Tibial nerve (tissue), 4 donors: ENCODE measurements at regions not wholly inside any gene's neighbourhood (a gene's known extent, or its start where the extent isn't known, plus 50 kb on each side); places are given as distances from the start of the nearest gene placed in this dataset.
"Not testable (repeated sequence)": the region's sequence is repeated elsewhere in the genome, so short reads cannot be mapped to it uniquely, and the experiment has no call there.

Source experiments
- DNase-seq, 2 donors: peaks; one replicate each; pipeline ENCODE4 v3.0.0-alpha.2; 2019; ENCODE audit warnings: low spot score in 2 of 2
- H3K27ac ChIP-seq, 4 donors: fragments of 200-600 bp; sonication (generic) in 3 of 4; one replicate each; pipeline ENCODE4 v1.5.1; 2017 to 2019; ENCODE audit warnings: mild to moderate bottlenecking in 1 of 4
- H3K27me3 ChIP-seq, 2 donors: fragments of 200-600 bp; sonication (generic) in 1 of 2; one replicate each; pipeline versions ENCODE4 v1.5.1 to v1.6.0; 2017 to 2019
- H3K36me3 ChIP-seq, 3 donors: fragments of 200-600 bp; sonication (generic); one replicate each; pipeline ENCODE4 v1.5.1; 2018 to 2019
- H3K4me1 ChIP-seq, 4 donors: fragments of 200-600 bp; sonication (generic) in 3 of 4; one replicate each; pipeline ENCODE4 v1.5.1; 2017 to 2019
- H3K4me3 ChIP-seq, 4 donors: fragments of 200-600 bp; sonication (generic) in 3 of 4; one replicate each; pipeline ENCODE4 v1.5.1; 2017 to 2019; ENCODE audit warnings: mild to moderate bottlenecking in 1 of 4, moderate library complexity in 1 of 4
- H3K9me3 ChIP-seq, 4 donors: fragments of 200-600 bp; sonication (generic) in 3 of 4; one replicate each; pipeline ENCODE4 v1.5.1; 2017 to 2019
- EP300 ChIP-seq, 2 donors: sonication (generic); formaldehyde crosslinking; IDR thresholded peaks; one replicate each; pipeline ENCODE4 v1.6.1; 2017; ENCODE audit warnings: antibody characterized with exemption in 2 of 2, mild to moderate bottlenecking in 1 of 2
- POLR2A ChIP-seq, 2 donors: fragments of 450-650 bp; IDR thresholded peaks; one replicate each; pipeline ENCODE4 v1.6.1; 2017; ENCODE audit warnings: antibody characterized with exemption in 2 of 2, mild to moderate bottlenecking in 2 of 2, moderate library complexity in 2 of 2
- WGBS, 2 donors: methylation state at CpG; one replicate each; pipeline ENCODE4 v1.1.5; 2018; 5-methylcytosine and 5-hydroxymethylcytosine counted together
- TF ChIP-seq, protein P1 (sequence below), 5 experiments: fragments of 200-600 bp in 3 of 5; fragments of 450-650 bp in 2 of 5; sonication (generic) in 3 of 5; IDR thresholded peaks; one replicate each; pipeline ENCODE4 v1.5.1; 2016 to 2019; ENCODE audit warnings: antibody characterized with exemption in 5 of 5, mild to moderate bottlenecking in 3 of 5, moderate library complexity in 2 of 5

DNA sequence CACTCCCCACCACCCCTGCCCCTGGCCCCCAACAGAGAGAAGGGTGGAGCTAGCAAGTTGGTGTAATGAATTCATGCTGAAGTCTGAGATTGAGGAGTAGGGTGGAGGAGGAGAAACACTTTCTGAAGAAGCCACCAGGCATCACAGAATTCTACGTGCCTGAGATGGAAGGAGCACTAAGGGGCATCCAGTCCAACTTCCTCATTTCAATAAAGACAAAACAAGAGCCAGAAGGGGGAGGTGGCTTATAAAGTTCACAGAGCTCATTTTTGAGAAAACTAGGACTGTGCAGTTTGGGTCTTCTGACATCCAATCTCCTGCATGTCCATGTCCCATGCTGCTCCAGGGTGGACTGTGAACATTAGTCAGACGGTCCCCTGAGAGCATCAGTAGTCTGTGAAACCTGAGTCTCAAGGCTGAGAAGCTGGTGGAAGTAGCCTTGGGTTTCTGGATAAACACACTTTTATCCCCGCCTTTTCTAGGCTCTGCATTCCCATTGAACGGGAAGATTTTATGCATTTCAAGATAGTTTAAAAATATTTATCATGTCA, 77.7 kb downstream of the TRIM43 start:
- Histone ChIP-seq H3K4me3 (no peak overlapping the region), H3K4me1 (no peaks in the 10 kb centered on the region), H3K36me3 (no peaks in the 10 kb centered on the region), H3K27ac (no peak overlapping the region), H3K27me3 (no peaks in the 10 kb centered on the region), H3K9me3 (no peaks in the 10 kb centered on the region)
- TF ChIP-seq, protein P1, sequence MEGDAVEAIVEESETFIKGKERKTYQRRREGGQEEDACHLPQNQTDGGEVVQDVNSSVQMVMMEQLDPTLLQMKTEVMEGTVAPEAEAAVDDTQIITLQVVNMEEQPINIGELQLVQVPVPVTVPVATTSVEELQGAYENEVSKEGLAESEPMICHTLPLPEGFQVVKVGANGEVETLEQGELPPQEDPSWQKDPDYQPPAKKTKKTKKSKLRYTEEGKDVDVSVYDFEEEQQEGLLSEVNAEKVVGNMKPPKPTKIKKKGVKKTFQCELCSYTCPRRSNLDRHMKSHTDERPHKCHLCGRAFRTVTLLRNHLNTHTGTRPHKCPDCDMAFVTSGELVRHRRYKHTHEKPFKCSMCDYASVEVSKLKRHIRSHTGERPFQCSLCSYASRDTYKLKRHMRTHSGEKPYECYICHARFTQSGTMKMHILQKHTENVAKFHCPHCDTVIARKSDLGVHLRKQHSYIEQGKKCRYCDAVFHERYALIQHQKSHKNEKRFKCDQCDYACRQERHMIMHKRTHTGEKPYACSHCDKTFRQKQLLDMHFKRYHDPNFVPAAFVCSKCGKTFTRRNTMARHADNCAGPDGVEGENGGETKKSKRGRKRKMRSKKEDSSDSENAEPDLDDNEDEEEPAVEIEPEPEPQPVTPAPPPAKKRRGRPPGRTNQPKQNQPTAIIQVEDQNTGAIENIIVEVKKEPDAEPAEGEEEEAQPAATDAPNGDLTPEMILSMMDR (IDR thresholded peaks at IDR 0.05), result no peak
- TF ChIP-seq EP300 (IDR thresholded peaks at IDR 0.05) (no peak), POLR2A (IDR thresholded peaks at IDR 0.05) (no peak)
- WGBS, 2 donors, result 51 to 58% methylated on average over 4 of the region's 4 CpGs
- no peak for DNase-seq

DNA sequence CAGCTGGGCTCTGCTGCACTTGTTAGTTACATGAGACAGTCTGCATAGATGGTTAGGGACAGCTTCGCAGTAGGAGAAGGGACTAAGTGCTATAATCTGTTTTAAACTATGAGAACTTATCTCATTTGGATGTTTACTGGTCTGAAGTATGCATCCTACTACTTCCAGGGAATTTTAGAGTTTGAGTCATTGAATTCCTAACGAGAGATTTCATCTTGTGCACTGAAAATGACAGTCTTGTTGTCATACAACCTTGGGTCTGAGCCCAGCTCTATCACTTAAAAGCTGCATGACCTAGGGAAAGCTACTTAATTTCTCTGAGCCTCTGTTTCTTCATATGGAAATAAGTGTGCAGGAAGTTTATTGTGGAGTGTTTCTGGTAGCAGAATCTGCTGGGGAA, 78.4 kb downstream of the TRIM43 start:
- DNase-seq, result no peak
- 66 to 73% methylated on average over 2 of the region's 2 CpGs for WGBS, 2 donors
- Histone ChIP-seq H3K27me3 (no peaks in the 10 kb centered on the region), H3K4me1 (no peaks in the 10 kb centered on the region), H3K4me3 (no peak overlapping the region), H3K27ac (no peak overlapping the region), H3K9me3 (no peaks in the 10 kb centered on the region), H3K36me3 (no peaks in the 10 kb centered on the region)
- TF ChIP-seq POLR2A (IDR thresholded peaks at IDR 0.05), result no peak
- TF ChIP-seq, protein P1 (IDR thresholded peaks at IDR 0.05), result no peak
- no peak for TF ChIP-seq EP300 (IDR thresholded peaks at IDR 0.05)

DNA sequence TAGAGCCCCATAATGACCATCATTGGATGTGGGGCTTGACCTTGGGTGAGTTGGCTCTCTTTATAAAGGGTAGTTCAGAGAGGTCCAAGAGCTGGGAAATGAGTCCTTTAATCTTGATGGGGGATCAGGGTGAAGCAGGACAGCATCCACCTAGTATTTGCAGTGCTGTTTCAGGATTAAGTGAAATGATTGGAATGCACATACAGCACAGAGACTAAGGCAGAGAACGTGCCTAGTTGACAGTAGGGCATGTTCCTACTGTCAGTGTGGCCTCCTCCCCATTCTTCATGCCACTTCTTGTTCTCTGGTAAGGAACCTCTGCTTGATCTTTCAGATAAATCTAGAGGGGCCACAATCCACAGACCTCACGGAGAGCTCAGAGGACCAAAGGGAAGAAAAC, 78.9 kb downstream of the TRIM43 start:
- WGBS, 2 donors, result 63 to 91% methylated on average over 2 of the region's 2 CpGs
- no peak overlapping the region for H3K4me3 ChIP-seq
- H3K36me3 ChIP-seq, result no peaks in the 10 kb centered on the region
- no peaks in the 10 kb centered on the region for H3K9me3 ChIP-seq
- no peak for DNase-seq
- H3K27me3 ChIP-seq, result no peaks in the 10 kb centered on the region
- H3K4me1 ChIP-seq, result no peaks in the 10 kb centered on the region
- no peak overlapping the region for H3K27ac ChIP-seq
- TF ChIP-seq, protein P1 (IDR thresholded peaks at IDR 0.05), result no peak
- TF ChIP-seq POLR2A (IDR thresholded peaks at IDR 0.05), result no peak
- no peak for TF ChIP-seq EP300 (IDR thresholded peaks at IDR 0.05)

DNA sequence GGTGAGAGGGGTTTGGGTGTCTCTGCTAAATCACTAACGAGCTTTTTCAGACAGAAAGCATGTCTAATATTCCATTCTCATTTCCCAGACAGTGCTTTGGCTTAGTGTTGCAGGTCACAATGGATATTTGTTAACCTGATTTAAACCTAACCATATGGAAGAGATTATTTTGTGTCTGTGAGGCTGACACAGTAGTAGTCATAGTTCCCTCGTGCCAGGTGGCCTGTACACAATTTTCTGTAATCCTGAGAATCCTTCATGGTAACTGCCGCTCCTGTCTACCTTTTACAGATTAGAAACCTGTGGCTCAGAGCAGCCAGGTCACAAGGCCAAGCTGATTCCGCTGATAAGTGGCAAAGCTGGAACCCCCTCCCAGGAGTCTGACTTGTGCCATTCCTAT, 79.4 kb downstream of the TRIM43 start:
- not testable (repeated sequence) for DNase-seq, H3K9me3 ChIP-seq, H3K27ac ChIP-seq, H3K36me3 ChIP-seq, H3K27me3 ChIP-seq, H3K4me1 ChIP-seq, H3K4me3 ChIP-seq
- 84 to 85% methylated on average over 4 of the region's 4 CpGs for WGBS, 2 donors

DNA sequence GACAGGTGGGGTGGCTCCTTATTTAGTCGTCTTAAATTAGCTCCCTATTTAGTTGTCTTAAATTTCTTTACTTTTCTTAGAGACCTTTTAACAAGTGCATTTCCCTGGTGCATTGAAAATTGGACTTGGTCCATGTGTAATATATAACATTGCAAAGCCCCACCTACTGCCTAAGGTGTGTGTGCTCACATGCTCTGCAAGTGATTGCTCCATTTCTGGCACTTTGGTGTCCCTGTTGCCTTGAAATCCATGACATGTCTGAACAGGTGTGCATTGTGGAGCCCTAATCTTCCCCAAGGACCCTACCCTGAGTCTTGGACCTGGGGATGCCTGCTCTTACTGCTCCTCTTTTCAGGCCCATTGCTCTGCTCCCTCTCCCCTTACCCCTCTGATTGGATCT, 80.2 kb downstream of the TRIM43 start:
- not testable (repeated sequence) for H3K4me3 ChIP-seq, H3K27me3 ChIP-seq, DNase-seq, H3K4me1 ChIP-seq, H3K27ac ChIP-seq, H3K9me3 ChIP-seq, H3K36me3 ChIP-seq
- 70 to 77% methylated on average over 1 of the region's 1 CpG for WGBS, 2 donors

DNA sequence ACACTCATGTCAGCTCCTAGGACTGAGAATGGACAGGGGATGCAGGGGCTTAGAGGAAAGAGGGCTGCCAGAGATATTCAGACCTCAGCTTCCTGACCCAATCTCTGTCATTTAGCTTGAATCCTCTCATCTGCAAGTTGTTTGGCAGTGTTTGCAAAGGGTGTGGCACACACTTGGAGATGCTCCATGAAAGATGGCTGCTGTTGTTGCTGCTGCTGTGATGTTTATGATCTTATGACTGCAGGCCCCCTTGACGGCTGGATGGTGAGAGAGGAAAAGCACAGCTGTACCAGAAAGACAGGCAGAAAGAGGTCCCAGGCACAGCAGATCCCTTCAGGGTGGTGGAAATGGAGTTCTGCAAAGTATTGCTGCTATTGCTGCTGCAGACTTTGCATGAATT, 80.7 kb downstream of the TRIM43 start:
- H3K36me3 ChIP-seq, H3K4me1 ChIP-seq, H3K4me3 ChIP-seq, DNase-seq, H3K9me3 ChIP-seq, H3K27me3 ChIP-seq, H3K27ac ChIP-seq: not testable (repeated sequence)
- WGBS, 2 donors, result 17 to 29% methylated on average over 1 of the region's 1 CpG

DNA sequence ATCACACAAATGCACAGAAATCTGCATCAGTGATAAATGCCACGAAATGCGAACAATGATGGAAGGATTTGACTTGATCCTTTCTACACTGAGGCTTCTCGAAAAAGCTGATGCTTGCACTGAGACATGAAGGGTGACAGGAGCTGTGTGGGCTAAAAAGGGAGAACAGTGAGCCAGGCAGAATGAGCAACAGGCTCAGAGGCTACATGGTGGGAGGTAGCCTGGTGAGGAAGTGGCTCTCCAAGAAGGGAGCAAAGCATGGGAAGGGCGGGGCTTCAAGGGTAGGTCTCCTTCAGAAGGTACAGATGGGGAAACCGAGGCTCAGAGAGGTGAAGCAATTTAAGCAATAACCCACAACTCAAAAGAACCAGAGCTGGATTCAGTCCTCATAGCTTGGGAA, 82.4 kb downstream of the TRIM43 start:
- Histone ChIP-seq H3K27ac (no peak overlapping the region), H3K36me3 (no peaks in the 10 kb centered on the region), H3K4me1 (no peaks in the 10 kb centered on the region), H3K4me3 (no peak overlapping the region), H3K9me3 (no peaks in the 10 kb centered on the region), H3K27me3 (no peaks in the 10 kb centered on the region)
- WGBS, 2 donors, result 87% methylated on average over 5 of the region's 5 CpGs
- TF ChIP-seq EP300 (IDR thresholded peaks at IDR 0.05), result no peak
- TF ChIP-seq, protein P1 (IDR thresholded peaks at IDR 0.05), result no peak
- no peak for TF ChIP-seq POLR2A (IDR thresholded peaks at IDR 0.05)
- DNase-seq, result no peak

DNA sequence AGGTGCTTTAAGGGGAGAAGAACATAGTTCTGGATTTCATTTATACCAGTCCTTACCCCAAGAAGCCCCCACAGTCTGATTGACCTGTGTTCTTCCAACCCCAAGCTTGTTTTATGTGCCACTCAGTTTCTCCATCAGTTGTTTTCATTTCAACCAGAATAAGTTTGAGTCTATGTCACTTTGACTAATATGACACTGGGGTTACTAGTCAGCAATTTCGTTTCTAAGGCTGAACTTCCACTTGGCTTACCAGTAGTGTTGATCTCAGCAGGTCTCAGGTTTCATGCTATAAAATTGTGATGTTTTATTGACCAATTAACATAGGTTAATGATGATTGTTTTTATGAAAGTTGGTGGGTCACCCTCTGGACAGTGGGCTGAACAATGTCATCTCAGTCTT, 84.8 kb downstream of the TRIM43 start:
- not testable (repeated sequence) for H3K27me3 ChIP-seq, H3K27ac ChIP-seq, H3K4me1 ChIP-seq, H3K9me3 ChIP-seq, H3K4me3 ChIP-seq, DNase-seq, H3K36me3 ChIP-seq
- 37 to 44% methylated on average over 1 of the region's 1 CpG for WGBS, 2 donors
